Epithelial cell of esophagus (primary cell): ENCODE measurements at regions not wholly inside any gene's neighbourhood (a gene's known extent, or its start where the extent isn't known, plus 50 kb on each side); places are given as distances from the start of the nearest gene placed in this dataset.

ENCODE experiments used
- DNase-seq: peaks from one replicate; pipeline ENCODE4 v3.0.0; 2010; ENCODE audit warnings: low read depth
- H3K4me3 ChIP-seq: 2 replicates; pipeline ENCODE4 v1.5.1; 2011; ENCODE audit warnings: mild to moderate bottlenecking, low read length, control low read depth
- TF ChIP-seq, protein P1 (sequence below): IDR thresholded peaks from 2 replicates; pipeline ENCODE4 v1.5.1; 2011; ENCODE audit warnings: low read depth, mild to moderate bottlenecking, low read length, control low read depth, inconsistent platforms; ENCODE audit not compliant: insufficient read depth; ENCODE audit errors: missing control alignments

DNA sequence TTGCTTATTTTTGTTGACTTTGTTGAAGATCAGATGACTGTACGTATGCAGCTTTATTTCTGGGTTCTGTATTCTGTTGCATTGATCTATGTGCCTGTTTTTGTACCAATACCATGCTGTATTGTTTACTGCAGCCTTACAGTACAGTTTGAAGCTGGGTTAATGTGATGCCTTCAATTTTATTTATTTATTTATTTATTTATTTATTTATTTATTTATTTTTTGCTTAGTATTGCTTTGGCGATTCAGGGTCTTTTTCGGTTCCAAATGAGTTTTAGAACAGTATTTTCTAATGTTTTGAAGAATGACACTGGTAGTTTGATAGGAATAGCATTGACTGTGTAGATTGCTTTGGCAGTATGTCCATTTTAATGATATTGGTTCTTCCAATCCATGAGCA is 210.3 kb downstream of the EPM2A start:
- DNase-seq = no peak
- no peak overlapping the region for H3K4me3 ChIP-seq
- TF ChIP-seq, protein P1, sequence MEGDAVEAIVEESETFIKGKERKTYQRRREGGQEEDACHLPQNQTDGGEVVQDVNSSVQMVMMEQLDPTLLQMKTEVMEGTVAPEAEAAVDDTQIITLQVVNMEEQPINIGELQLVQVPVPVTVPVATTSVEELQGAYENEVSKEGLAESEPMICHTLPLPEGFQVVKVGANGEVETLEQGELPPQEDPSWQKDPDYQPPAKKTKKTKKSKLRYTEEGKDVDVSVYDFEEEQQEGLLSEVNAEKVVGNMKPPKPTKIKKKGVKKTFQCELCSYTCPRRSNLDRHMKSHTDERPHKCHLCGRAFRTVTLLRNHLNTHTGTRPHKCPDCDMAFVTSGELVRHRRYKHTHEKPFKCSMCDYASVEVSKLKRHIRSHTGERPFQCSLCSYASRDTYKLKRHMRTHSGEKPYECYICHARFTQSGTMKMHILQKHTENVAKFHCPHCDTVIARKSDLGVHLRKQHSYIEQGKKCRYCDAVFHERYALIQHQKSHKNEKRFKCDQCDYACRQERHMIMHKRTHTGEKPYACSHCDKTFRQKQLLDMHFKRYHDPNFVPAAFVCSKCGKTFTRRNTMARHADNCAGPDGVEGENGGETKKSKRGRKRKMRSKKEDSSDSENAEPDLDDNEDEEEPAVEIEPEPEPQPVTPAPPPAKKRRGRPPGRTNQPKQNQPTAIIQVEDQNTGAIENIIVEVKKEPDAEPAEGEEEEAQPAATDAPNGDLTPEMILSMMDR = no peak

- H3K4me3 ChIP-seq = no peak overlapping the region
- TF ChIP-seq, protein P1 = no peak
- no peak for DNase-seq
These were observed 205.7 kb downstream of the EPM2A start for GRCh38 chr6:145529582-145529981.

- DNase-seq = no peak
- no peak overlapping the region for H3K4me3 ChIP-seq
- TF ChIP-seq, protein P1 = no peak
These were observed 204.9 kb downstream of the EPM2A start for GRCh38 chr6:145530454-145530853.

- DNase-seq = no peak
- TF ChIP-seq, protein P1 = no peak
- H3K4me3 ChIP-seq = no peak overlapping the region
These were observed 204.3 kb downstream of the EPM2A start for GRCh38 chr6:145531032-145531431.

- no peak overlapping the region for H3K4me3 ChIP-seq
- TF ChIP-seq, protein P1 = no peak
- DNase-seq = no peak
These were observed 203.5 kb downstream of the EPM2A start for GRCh38 chr6:145531822-145532221.

GRCh38 chr6:145532361-145532760 is 203.0 kb downstream of the EPM2A start:
- DNase-seq = no peak
- H3K4me3 ChIP-seq = no peak overlapping the region
- TF ChIP-seq, protein P1 = no peak

GRCh38 chr6:145534989-145535388 is 200.3 kb downstream of the EPM2A start:
- TF ChIP-seq, protein P1 = no peak
- no peak overlapping the region for H3K4me3 ChIP-seq
- DNase-seq = no peak
